ENCODE measurements at regions not wholly inside any gene's neighbourhood (a gene's known extent, or its start where the extent isn't known, plus 50 kb on each side); places are given as distances from the start of the nearest gene placed in this dataset.

- Mint-ChIP-seq H3K4me3 (no peak overlapping the region), H3K27me3 (no peaks in the 10 kb centered on the region), H3K36me3 (no peaks in the 10 kb centered on the region), H3K27ac (no peak overlapping the region), H3K9me3 (no peaks in the 10 kb centered on the region), H3K4me1 (no peaks in the 10 kb centered on the region)
- no peak for DNase-seq
- CTCF ChIA-PET, result interaction anchor here (1.2 kb wide), 1 partner anchor 11 kb away, joined by 4 read pairs; no protein-coding TSS in a partner anchor
Measured at GRCh38 chr15:77557564-77557963, 75.1 kb downstream of the LINGO1 start.

DNA sequence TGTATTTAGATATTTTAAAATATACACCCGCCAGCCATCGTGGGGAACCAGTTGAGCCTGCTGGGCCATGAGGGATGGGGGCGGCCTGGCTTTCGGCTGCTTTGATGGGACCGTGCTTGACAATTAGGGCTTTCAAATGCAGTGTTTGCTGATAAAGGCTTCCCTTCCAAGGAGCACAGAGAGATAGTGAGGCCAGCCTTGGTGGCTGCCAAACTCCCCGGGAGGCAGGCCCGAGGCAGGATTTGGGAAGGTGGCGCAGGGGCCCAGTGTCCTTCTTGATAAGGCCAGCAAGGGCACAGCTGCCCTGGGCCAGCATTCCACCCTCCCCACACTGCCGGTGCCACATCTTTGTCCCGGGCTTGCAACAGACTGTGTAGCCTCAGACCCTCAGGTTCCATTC, 75.6 kb downstream of the LINGO1 start:
- CTCF ChIA-PET, result interaction anchor here (1.2 kb wide), 1 partner anchor 12 kb away, joined by 4 read pairs; no protein-coding TSS in a partner anchor
- H3K27me3 Mint-ChIP-seq, result no peaks in the 10 kb centered on the region
- H3K27ac Mint-ChIP-seq, result no peak overlapping the region

GRCh38 chr15:77556622-77557021, 76.1 kb downstream of the LINGO1 start:
- H3K4me1 Mint-ChIP-seq, result no peaks in the 10 kb centered on the region
- DNase-seq, result no peak
- H3K4me3 Mint-ChIP-seq, result no peak overlapping the region
- no peaks in the 10 kb centered on the region for H3K9me3 Mint-ChIP-seq
- H3K27me3 Mint-ChIP-seq, result no peaks in the 10 kb centered on the region
- no peaks in the 10 kb centered on the region for H3K36me3 Mint-ChIP-seq
- CTCF ChIA-PET, result no interaction called here
- H3K27ac Mint-ChIP-seq, result no peak overlapping the region

More for the DNA sequence above, 75.6 kb downstream of the LINGO1 start:
- Mint-ChIP-seq H3K9me3 (no peaks in the 10 kb centered on the region), H3K4me3 (no peak overlapping the region), H3K36me3 (no peaks in the 10 kb centered on the region), H3K4me1 (no peaks in the 10 kb centered on the region)
- DNase-seq, result no peak

GRCh38 chr15:77555232-77555631, 77.5 kb downstream of the LINGO1 start:
- CTCF ChIA-PET, result interaction anchor here (1.6 to 2.3 kb wide), 2 partner anchors 12 to 58 kb away, joined by 3 to 7 read pairs; no protein-coding TSS in a partner anchor
- Mint-ChIP-seq H3K27me3 (no peaks in the 10 kb centered on the region), H3K27ac (no peak overlapping the region), H3K9me3 (no peaks in the 10 kb centered on the region), H3K4me3 (no peak overlapping the region), H3K36me3 (no peaks in the 10 kb centered on the region), H3K4me1 (no peaks in the 10 kb centered on the region)
- DNase-seq, result no peak

GRCh38 chr15:77554306-77555080, 78.2 kb downstream of the LINGO1 start:
- no peak overlapping the region for H3K4me3 Mint-ChIP-seq
- H3K4me1 Mint-ChIP-seq, result no peaks in the 10 kb centered on the region
- DNase-seq, result no peak
- H3K9me3 Mint-ChIP-seq, result no peaks in the 10 kb centered on the region
- H3K27ac Mint-ChIP-seq, result no peak overlapping the region
- CTCF ChIA-PET, result interaction anchor here (1.6 to 2.3 kb wide), 2 partner anchors 11 to 57 kb away, joined by 3 to 7 read pairs; no protein-coding TSS in a partner anchor
- H3K27me3 Mint-ChIP-seq, result no peaks in the 10 kb centered on the region
- H3K36me3 Mint-ChIP-seq, result no peaks in the 10 kb centered on the region

- Mint-ChIP-seq H3K9me3 (no peaks in the 10 kb centered on the region), H3K27me3 (no peaks in the 10 kb centered on the region), H3K4me1 (no peaks in the 10 kb centered on the region), H3K4me3 (no peak overlapping the region), H3K27ac (no peak overlapping the region), H3K36me3 (no peaks in the 10 kb centered on the region)
- CTCF ChIA-PET, result interaction anchor here (2.3 kb wide), 1 partner anchor 11 kb away, joined by 7 read pairs; no protein-coding TSS in a partner anchor
- DNase-seq, result no peak
Measured at GRCh38 chr15:77553695-77554094, 79.0 kb downstream of the LINGO1 start.

DNA sequence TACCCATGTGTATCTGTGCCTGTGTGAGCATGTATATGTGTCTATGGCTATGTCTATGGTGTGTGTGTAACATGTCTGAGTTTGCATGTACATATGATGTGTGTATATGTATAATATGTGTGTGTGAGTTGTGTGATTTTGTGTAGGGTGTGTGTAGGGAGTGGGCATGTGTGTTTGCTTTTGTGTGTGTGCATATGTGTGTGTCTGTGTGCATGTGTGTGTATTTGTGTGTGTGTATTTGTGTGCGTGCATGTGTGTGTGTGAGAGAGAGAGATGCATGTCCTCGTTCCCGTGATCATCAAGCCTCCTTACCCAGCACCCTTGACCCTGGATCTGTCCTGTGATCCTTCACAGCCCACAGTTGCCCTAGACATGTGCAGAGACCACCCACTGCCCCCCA, 79.5 kb downstream of the LINGO1 start:
- no peaks in the 10 kb centered on the region for H3K27me3 Mint-ChIP-seq
- H3K36me3 Mint-ChIP-seq, result no peaks in the 10 kb centered on the region
- no peak overlapping the region for H3K27ac Mint-ChIP-seq

GRCh38 chr15:77552066-77552465, 80.6 kb downstream of the LINGO1 start:
- no peaks in the 10 kb centered on the region for H3K36me3 Mint-ChIP-seq
- no peaks in the 10 kb centered on the region for H3K9me3 Mint-ChIP-seq
- H3K4me1 Mint-ChIP-seq, result no peaks in the 10 kb centered on the region
- no peak for DNase-seq
- CTCF ChIA-PET, result interaction anchor here (1.7 kb wide), 1 partner anchor 9 kb away, joined by 8 read pairs; no protein-coding TSS in a partner anchor
- H3K4me3 Mint-ChIP-seq, result no peak overlapping the region
- no peak overlapping the region for H3K27ac Mint-ChIP-seq
- H3K27me3 Mint-ChIP-seq, result peaks cover under 1% of the 10 kb centered on the region

More for the DNA sequence above, 79.5 kb downstream of the LINGO1 start:
- CTCF ChIA-PET, result interaction anchor here (2.3 kb wide), 1 partner anchor 10 kb away, joined by 7 read pairs; no protein-coding TSS in a partner anchor
- Mint-ChIP-seq H3K9me3 (no peaks in the 10 kb centered on the region), H3K4me1 (no peaks in the 10 kb centered on the region), H3K4me3 (no peak overlapping the region)
- DNase-seq, result no peak

GRCh38 chr15:77550301-77551251, 82.1 kb downstream of the LINGO1 start:
- Mint-ChIP-seq H3K36me3 (no peaks in the 10 kb centered on the region), H3K27me3 (peaks cover 11% of the 10 kb centered on the region), H3K4me3 (no peak overlapping the region), H3K4me1 (no peaks in the 10 kb centered on the region), H3K27ac (no peak overlapping the region), H3K9me3 (no peaks in the 10 kb centered on the region)
- CTCF ChIA-PET, result no interaction called here
- no peak for DNase-seq

GRCh38 chr15:77549576-77550288, 83.0 kb downstream of the LINGO1 start:
- CTCF ChIA-PET, result no interaction called here
- no peak overlapping the region for H3K4me3 Mint-ChIP-seq
- no peak for DNase-seq
- H3K27ac Mint-ChIP-seq, result no peak overlapping the region
- H3K4me1 Mint-ChIP-seq, result no peaks in the 10 kb centered on the region
- H3K27me3 Mint-ChIP-seq, result peaks cover 19% of the 10 kb centered on the region
- no peaks in the 10 kb centered on the region for H3K9me3 Mint-ChIP-seq
- H3K36me3 Mint-ChIP-seq, result no peaks in the 10 kb centered on the region

- H3K27me3 Mint-ChIP-seq, result peaks cover 19% of the 10 kb centered on the region
- H3K4me3 Mint-ChIP-seq, result no peak overlapping the region
- no peak overlapping the region for H3K27ac Mint-ChIP-seq
- H3K9me3 Mint-ChIP-seq, result no peaks in the 10 kb centered on the region
- no peaks in the 10 kb centered on the region for H3K36me3 Mint-ChIP-seq
- peaks cover 3% of the 10 kb centered on the region for H3K4me1 Mint-ChIP-seq
- CTCF ChIA-PET, result no interaction called here
- no peak for DNase-seq
Measured at GRCh38 chr15:77548589-77549557, 83.8 kb downstream of the LINGO1 start.

GRCh38 chr15:77547801-77548588, 84.7 kb downstream of the LINGO1 start:
- CTCF ChIA-PET, result interaction anchor here (1.2 kb wide), 1 partner anchor 16 kb away, joined by 3 read pairs; no protein-coding TSS in a partner anchor
- H3K27ac Mint-ChIP-seq, result no peak overlapping the region
- DNase-seq, result no peak
- peaks cover 8% of the 10 kb centered on the region for H3K4me1 Mint-ChIP-seq
- peaks cover 19% of the 10 kb centered on the region for H3K27me3 Mint-ChIP-seq
- no peaks in the 10 kb centered on the region for H3K9me3 Mint-ChIP-seq
- no peaks in the 10 kb centered on the region for H3K36me3 Mint-ChIP-seq
- no peak overlapping the region for H3K4me3 Mint-ChIP-seq
